GM12892 (cell line): ENCODE measurements at regions not wholly inside any gene's neighbourhood (a gene's known extent, or its start where the extent isn't known, plus 50 kb on each side); places are given as distances from the start of the nearest gene placed in this dataset.

Experiments used
- POLR2A ChIP-seq: IDR thresholded peaks from 2 replicates; pipeline ENCODE4 v1.6.1; 2011; ENCODE audit warnings: low read depth, low read length, control low read depth
- POLR2AphosphoS5 ChIP-seq: IDR thresholded peaks from 2 replicates; pipeline ENCODE4 v1.6.1; 2011; ENCODE audit warnings: low read depth, low read length, control low read depth
- TAF1 ChIP-seq: IDR thresholded peaks from 2 replicates; pipeline ENCODE4 v1.6.1; 2011; ENCODE audit warnings: low read depth, mild to moderate bottlenecking, control low read depth, low read length, borderline replicate concordance

GRCh38 chr16:26830428-26831127 is 236.1 kb upstream of the C16orf82 start:
- TF ChIP-seq TAF1 (no peak), POLR2AphosphoS5 (no peak), POLR2A (no peak)
